HG03558 (cell line): ENCODE measurements at regions not wholly inside any gene's neighbourhood (a gene's known extent, or its start where the extent isn't known, plus 50 kb on each side); places are given as distances from the start of the nearest gene placed in this dataset.
"Not testable (repeated sequence)": the region's sequence is repeated elsewhere in the genome, so short reads cannot be mapped to it uniquely, and the experiment has no call there.

Source experiments
- ATAC-seq: cut with Tn5 transposase; IDR thresholded peaks from one replicate; pipeline ENCODE4 v1.9.1; 2021; ENCODE audit warnings: moderate number of reproducible peaks; ENCODE audit not compliant: unreplicated experiment; ENCODE audit errors: extremely low read depth

DNA sequence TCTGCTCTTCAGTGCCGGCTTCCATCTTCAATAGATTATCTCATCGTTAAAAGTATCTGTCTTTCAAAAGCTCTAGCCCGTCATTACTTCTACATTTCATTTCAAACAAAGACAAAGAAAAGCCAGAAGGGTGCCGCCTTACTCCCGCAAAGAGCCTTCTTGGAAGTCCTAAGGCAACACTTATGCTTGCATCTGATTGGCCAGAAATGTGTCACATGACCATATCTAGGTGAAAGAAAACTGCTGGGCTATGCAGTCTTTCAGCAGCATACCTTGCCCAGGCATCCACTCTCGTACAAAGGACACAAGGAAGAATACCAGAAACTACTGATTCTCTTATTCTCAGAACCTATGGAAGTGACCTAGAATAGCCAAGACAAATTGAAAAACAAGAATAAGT lies 217.1 kb upstream of the SLC35G4 start:
- ATAC-seq: no peak

DNA sequence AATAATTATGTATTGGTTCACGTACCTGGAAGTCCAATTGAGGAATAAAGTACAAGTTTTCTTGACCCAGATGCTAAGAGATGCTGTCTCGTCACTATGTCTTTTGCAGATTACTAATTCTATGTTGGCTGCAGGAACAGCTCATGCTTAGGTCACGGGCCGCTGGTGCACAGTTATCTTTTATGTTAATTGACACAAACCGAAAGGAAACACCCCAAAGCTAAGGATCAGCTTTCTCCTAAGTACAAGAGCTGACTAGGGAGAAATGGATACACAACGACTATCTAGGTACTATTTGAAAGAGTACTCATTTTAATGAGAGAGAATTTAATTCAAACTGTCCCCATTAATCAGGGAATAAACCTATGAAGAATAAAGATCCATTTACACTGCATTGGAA lies 217.7 kb upstream of the SLC35G4 start:
- no peak for ATAC-seq

DNA sequence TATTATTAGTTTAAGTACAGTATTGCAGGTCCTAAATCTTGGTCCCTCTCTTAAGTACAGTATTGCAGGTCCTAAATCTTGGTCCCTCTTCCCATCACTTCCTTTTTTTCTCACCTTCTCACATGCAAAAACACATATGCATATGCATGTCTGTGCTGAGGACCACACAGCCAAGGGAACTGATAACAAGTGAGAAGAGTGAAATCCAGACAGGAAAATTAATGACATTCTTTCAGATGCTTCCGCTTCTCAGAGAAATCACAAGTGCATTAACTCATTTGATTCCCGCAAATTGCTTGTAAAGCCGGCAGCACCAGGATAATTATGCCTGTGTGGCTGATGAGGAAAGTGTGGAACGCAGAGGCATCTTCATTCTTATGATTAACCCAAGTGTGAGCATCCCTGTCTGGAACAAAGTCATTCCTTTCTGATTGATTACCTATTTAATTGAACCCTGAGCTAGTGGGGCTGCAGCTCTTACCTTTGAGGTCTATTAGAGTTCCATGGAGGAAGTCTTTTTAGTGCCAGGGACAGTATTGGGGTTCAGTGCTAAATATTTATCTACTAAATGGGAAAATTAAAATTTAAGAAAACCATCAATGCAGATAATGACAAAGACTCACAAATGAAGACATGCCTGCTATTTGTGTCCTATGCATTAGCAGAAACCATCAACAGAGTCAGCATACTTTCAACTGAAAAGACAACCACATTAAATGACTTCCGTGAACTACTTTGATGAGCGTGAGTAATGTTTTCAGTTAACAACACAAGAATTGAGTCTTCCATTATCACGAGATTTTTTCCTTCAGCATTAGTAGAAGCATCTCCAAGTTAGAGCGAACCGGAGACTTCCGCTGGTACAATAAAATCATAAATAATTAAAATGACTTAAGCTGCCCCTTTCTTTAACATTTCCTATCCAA lies 220.4 kb upstream of the SLC35G4 start:
- no peak for ATAC-seq

DNA sequence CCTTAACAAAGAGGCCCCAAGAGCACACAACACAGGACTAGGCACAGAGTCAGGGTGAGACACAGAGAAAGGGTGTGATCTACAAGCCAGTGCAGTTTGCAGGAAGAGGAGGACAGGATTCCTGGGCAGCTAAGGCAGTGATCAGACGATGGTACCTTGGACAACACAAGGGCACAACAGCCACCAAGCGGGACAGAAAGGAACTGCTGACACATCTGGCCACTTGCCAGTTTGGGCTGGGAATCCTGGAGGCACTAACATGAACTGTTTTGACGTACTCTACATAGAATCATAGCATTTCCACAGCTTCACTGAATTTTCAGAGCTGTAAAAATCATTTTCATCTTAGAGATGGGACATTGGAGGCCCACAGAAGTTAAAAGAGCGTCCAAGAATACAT lies 221.5 kb upstream of the SLC35G4 start:
- no peak for ATAC-seq

DNA sequence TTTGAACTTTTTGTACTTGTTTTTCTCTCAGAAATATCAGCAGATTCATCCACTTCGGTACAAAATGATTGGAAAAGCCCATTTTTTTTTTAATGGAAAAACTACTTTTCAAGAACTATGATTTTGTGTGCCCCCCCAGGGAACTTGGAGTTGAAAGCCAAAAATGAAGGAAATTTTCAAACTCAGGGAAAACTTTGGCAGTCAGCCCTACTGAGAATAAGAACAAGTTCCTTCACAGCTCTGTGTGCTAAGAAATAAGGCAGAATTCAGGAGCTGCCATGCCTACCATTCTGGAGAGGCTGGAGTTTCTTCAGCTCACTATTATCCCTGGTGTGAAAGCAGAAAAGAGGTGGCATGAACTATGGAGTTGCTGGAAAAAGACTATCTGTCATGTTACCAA lies 226.0 kb upstream of the SLC35G4 start:
- no peak for ATAC-seq

DNA sequence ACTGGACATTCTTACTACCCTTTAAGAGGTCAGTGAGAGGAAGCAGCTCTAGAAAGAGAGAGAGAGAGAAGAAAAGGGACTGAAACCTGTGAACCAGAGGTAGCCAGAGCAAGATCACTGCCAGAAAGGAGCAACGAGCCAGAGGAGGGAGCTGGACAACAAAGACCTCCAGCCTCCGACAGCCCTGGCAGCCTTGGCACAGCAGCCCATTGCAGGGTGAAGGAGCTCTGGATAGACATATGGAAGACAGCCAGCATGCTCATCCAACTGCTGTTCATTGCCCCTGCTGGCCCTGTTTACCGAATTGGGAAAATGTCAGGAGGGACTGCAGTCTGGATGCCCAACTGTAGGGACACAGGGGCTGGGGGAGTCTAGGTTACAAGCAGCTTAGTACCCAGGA lies 228.4 kb upstream of the SLC35G4 start:
- no peak for ATAC-seq

DNA sequence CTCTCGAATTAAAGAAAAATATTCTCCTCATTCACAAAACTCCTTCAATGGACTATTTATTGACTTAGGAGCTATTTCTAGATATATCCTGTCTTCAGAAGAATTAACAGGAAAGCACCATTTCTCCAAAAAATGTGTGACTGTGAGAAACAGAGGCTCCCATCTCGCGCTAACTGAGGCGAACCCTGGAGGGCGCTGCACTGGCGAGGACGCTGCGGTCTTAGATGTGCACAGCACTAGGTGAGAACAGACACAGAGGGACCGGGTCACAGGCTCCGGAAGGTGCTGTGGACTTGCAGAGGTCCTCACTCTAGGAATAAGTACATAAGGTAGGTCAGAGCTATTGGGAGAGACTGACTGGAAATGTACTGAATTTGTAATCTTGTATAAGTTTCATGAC lies 229.7 kb upstream of the SLC35G4 start:
- ATAC-seq: no peak

DNA sequence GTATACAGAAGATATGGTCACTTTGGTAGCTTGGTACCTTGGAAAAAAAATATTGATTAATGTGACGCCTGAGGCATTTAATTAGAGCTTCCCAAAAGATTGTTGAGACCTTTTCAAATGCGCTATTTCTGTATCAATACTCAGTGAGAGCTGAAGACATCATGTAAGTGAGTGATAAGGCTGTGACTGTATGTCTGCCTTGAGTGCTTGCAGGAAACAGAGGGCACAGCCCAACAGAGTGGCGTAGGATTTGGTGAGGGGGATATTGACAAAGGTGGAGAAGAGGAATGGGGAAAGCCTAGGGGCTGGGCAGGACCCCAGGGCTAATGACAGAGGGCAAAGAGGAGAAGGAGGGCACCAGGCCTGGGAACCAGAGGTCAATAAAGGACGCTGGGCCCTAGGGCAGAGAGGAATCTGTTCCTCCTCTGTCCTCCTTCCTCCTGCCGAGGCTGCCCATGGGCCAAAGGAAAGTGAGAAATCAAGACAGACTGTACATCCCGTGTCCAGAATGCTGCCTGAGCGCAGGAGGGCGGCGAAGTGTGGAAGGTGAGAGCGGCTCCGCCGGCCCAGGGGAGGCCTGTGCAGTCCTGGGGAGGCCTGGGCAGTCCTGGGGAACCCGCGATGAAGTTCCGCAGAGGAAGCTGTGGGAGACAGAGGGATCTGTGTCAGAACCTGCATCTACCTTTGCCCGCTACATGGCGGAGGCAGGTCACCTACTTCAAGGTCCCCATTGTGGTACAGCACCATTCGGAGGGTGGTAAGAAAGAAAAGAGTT lies 228.6 kb upstream of the PIEZO2 start:
- no peak for ATAC-seq

DNA sequence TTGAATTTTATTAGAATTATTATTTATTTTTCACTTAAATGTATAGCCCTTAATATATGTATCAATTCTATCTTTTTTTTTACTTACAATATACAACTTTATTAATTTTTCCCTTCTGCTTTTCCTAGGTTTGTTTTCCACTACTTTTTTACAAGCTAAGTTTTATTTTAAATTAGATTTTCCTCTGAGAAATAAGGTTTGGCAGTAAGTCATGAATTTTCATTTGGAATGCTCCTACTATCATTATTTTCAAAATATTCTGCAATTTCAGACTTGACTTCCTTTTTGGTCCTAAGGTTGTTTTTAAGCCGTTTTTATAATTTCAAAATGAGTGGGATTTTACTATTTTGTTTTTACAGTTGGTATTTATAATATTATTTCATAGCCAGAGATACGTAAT lies 222.8 kb upstream of the PIEZO2 start:
- ATAC-seq: no peak

DNA sequence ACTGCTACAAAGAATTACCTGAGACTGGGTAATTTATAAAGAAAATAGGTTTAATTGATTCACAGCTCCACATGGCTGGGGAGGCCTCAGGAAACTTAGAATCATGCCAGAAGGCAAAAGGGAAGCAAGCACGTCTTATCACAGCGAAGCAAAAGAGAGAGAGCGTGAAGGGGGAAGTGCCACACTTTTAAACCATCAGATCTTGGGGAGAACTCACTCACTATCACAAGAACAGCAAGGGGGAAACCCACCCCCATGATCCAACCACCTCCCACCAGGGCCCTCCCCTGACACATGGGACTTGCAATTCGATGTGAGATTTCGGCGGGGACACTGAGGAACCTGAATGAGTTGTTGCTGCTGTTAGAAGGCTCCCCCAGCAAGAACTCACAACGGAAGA lies 220.2 kb upstream of the PIEZO2 start:
- ATAC-seq: no peak

DNA sequence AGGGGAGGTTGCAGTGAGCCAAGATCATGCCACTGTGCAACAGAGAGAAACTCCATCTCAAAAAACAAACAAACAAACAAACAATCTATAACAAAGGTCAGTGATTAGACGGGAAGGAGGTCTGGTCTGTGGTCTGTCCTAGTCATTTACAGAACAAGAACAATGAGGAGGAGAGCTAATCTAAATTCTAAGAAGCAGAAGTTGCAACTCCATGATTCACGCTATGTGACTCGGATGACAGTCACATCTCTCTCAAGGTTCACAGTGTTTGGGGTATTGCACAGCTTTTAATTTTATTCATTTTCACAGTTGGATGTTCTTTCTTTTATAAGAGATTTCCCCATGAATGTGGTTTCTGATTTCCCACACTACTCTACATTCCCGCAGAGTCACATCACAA lies 218.7 kb upstream of the PIEZO2 start:
- ATAC-seq: no peak

DNA sequence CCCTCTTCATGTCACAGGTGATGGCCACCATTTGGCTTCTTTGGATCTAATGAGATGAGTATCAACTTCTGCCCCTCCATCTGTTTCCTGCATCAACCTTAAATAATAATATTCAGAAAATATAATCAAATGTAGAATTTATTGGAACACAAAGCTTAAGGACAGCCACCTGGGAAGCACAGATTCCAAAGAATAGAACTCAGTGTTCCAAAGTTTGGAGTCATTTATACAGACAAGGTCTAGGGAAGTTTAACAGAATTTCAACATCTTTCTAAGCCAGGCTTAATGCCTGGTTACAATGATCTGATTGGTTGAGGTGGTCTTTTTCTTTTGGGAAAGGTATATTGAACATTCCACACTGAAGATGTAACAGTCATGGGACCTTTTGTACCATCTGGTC lies 218.0 kb upstream of the PIEZO2 start:
- no peak for ATAC-seq

DNA sequence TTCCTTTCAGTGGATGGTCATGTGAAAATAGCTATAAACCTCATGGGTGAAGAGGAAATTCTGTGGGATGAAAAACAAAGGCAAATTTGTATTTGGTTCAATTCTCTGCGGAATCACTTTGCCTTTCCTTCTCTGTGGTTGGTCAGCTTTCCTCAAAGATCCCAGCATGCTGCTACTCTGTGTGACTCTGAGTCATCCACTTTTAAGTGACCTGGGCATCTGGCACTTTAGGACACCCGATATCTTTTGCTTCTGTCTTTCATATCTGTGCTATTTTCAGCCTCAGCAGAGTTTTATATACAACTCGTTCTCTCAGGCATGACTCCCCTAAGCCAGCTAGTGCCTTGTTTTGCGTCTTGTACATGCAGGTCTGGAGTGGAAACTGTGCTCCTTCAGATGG lies 217.0 kb upstream of the PIEZO2 start:
- no peak for ATAC-seq

DNA sequence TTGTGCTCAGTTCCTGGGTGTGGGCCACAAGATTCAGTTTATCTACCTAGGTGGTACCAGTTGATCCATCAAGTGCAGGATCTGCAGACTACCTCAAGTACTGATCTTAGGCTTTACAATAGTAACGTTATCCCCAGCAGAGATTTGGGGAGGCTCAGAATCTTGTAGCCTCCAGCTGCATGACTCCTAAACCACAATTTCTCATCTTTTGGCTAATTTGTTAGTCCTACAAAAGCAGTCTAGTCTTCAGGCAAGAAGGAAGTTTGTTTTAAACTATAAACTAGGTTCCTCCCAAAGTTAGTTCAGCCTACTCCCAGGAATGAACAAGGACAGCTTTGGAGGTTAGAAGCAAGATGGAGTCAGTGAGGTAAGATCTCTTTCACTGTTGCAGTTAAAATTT lies 213.5 kb upstream of the PIEZO2 start:
- ATAC-seq: no peak

DNA sequence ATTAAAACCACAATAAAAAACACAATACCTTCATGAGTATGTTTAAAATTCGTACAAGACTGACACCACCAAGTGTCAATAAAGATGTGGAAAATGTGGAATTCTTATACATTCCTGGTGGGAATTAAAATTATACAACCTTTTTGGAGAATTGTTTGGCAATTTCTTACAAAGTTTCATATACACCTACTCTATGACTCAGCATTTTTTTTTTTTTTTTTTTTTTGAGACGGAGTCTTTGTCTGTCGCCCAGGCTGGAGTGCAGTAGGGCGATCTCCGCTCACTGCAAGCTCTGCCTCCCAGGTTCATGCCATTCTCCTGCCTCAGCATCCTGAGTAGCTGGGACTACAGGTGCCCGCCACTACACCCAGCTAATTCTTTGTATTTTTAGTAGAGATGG lies 212.5 kb upstream of the PIEZO2 start:
- not testable (repeated sequence) for ATAC-seq

DNA sequence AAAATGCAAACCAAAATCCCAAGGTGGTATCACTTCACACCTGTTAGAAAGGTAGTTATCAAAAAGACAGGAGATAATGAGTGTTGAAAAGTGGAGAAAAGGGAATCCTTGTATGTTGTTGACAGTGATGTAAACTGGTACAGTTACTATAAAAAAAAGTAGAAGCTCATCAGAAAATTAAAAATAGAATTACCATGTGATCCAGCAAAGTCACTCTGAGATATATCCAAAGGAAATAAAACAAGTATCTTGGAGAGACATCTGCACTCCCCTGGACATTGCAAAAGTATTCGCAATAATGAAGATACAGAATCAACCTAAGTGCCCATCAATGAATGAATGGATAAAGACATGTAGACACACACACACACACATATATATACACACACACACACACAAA lies 208.3 kb upstream of the PIEZO2 start:
- ATAC-seq: no peak

DNA sequence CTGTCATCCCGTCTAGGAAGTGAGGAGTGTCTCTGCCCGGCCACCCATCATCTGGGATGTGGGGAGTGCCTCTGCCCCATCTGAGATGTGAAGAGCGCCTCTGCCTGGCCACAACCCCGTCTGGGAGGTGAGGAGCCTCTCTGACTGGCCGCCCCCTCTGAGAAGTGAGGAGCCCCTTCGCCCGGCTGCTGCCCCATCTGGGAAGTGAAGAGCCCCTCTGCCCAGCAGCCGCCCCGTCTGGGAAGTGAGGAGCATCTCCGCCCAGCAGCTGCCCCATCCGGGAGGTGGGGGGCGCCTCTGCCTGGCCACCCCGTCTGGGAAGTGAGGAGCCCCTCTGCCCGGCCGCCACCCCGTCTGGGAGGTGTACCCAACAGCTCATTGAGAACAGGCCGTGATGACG lies 195.2 kb upstream of the PIEZO2 start:
- ATAC-seq: not testable (repeated sequence)

DNA sequence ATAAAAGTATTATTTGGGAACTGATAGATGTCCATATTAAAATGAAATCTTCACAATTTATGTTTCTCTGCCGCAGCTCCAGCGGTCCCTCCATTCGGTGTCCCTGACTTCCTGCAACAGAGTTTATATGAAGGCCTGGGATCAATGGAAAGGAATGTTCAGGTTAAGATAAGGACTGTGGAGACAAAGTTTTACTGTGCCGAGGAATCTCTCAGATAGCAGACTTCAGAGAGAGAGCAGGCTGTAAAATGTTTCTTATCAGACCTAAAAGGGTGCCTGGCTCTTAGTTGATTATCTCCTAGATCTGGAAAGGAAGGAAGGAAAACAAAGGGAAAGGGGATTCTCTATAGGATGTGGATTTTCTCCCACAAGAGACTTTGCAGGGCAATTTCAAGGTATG lies 193.7 kb upstream of the PIEZO2 start:
- no peak for ATAC-seq

DNA sequence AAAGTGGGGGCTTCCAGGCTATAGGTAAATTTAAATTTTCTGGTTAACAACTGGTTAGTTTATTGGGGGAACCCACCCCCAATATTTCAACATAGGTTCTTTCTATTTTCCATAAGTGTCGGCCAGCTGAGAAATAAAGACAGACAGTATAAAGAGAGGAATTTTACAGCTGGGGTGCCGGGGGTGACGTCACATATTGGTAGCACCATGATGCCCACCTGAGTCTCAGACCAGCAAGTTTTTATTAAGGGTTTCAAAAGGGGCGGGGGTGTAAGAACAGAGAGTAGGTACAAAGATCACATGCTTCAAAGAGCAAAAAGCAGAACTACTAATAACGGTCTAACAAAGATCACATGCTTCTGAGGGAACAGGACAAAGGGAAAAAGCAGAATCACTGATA lies 192.7 kb upstream of the PIEZO2 start:
- not testable (repeated sequence) for ATAC-seq

DNA sequence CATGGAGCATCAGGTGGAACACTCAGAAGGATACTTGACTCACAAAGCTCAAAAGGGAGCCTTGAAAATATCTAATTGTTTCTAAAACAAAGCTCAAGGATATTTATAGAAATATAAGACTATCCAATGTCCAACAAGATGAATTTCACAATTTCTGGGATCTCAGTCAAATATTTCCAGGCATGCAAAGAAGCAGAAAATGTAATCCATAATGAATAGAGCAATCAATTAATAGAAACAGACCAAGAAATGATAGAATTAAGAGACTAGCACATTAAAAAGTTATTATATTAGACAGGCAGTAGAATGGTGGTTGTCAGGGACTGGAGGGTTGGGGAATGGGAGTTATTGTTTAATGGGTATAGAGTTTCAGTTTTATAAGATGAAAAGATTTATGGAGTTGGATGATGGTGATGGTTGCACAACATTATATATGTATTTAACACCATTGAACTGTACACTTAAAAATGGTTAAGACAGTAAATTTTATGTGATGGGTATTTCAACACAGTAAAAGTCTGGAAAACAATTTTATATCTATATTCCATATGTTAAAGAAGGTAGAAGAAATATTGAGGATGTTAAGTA lies 189.9 kb upstream of the PIEZO2 start:
- ATAC-seq: no peak

DNA sequence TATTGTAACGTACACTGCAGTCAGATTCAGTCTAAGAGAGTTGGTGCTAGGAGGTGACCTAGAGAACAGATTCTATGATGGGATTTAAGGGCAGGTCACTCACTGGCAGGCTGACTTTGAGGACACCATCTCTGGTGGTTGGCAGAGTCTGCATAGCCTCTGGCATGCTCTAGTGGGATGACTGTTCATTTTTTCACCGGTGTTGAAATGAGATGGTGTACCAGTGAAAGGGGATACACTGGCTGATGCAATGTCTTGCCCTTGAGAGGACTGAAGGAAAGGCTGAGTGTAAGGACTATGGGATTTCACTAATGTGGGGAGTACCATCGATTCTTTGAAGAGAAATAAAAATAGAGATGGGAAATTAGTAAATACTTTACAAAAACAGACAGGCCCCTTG lies 186.9 kb upstream of the PIEZO2 start:
- ATAC-seq: no peak
